GM18507 (cell line): ENCODE measurements at regions not wholly inside any gene's neighbourhood (a gene's known extent, or its start where the extent isn't known, plus 50 kb on each side); places are given as distances from the start of the nearest gene placed in this dataset.

Source experiments
- DNase-seq: peaks from one replicate; pipeline ENCODE4 v3.0.0; 2011; ENCODE audit warnings: low read depth; ENCODE audit not compliant: insufficient read length; ENCODE audit errors: extremely low spot score
- FAIRE-seq: peaks from 2 replicates; lab custom pipeline; 2011; peaks lifted over from hg19 to GRCh38; lab: Jason Lieb, UNC

DNA sequence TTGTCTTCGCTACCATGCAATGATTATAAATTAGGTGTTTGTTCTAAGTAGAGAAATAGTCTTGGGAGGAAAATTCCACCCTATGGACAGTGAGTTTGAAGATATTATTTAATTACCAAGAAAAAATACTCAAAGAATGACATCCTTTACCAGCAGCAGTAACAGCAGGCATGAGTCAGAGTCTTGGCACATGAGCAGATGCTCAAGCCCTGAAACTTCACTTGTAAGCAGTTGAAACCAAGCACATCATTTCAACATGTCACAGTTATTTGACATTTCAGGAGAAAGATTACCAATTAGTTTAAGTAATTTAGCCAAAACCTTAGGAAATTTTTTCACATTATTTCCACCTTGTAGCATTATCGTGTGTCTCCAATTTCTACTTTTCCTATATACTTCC, 99.2 kb downstream of the C12orf50 start:
- DNase-seq (no peak), FAIRE-seq (no peak)

DNA sequence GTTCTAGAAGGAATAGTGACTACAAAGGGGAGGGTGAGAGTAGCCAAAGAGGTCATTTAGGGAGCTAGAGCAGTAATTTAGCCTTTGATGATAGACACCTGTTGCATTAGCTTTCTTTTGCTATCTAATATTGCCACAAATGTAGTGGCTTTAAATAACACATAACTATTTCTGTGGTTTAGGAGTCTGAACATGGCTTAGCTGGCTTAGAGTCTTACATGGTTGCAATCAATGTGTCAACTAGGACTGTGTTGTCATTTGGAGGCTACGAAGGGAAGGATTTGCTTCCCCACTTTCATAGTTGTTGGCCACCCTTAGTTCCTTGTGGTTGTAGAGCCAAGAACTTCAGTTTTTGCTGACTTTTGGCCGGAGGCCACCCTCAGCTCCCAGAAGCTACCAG, 99.9 kb downstream of the C12orf50 start:
- DNase-seq (no peak), FAIRE-seq (no peak)

DNA sequence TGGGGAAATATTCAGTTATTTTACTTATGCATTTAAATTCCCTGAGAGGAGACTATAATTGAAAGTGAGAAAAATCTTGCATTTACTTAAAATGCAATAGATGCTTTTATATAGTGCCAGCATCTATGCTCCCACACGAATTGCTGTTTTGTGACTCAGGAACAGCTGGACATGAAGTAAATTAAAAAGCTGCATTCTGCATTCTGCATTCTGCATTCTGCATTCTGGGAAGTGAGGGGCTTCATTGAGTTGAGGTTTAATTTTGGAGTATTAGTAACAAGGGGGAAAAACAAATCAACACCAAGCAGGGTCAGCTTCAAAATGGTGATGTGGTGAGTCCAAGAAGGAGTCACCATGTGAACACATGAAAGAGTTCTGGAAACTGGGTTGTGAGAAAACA, 101.2 kb downstream of the C12orf50 start:
- no peak for DNase-seq
- FAIRE-seq: no peak

DNA sequence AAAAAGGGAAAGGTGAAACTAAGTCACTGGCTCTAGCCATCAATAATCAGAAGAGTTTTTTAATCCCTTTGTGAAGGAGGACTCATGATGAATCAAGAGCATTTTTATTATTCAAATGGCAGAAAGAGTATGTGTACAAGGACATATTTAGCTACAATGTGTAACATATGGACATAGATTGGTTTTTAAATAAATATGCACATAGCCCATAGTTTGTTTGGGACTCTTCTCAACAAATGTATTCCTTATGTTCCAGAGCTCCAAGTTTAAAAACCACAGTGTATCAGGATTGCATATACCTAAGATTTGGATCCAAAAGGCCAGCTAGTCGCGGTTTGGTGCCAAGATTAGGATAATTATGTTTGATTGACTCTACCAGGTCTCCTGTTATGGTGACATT, 104.2 kb downstream of the C12orf50 start:
- DNase-seq: no peak
- FAIRE-seq: no peak

DNA sequence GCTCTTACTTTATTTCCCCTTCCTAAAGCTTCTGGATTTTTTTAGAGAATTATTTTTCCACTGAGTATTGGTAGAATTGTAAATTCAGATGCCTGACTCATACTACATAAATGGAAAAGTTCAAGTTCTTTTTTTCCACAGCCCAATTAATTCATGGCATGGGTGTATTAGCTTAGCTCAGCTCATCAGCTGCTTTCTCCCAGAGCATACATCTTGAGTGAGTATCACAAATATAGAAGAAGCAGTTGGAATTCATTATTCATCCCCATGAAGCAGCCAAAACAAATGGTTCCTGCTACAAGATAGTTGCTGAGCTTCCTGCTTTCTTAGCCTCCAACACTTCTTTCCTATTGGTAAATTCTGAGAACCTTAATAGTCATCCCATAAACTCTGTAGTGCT, 105.1 kb downstream of the C12orf50 start:
- DNase-seq: no peak
- no peak for FAIRE-seq

DNA sequence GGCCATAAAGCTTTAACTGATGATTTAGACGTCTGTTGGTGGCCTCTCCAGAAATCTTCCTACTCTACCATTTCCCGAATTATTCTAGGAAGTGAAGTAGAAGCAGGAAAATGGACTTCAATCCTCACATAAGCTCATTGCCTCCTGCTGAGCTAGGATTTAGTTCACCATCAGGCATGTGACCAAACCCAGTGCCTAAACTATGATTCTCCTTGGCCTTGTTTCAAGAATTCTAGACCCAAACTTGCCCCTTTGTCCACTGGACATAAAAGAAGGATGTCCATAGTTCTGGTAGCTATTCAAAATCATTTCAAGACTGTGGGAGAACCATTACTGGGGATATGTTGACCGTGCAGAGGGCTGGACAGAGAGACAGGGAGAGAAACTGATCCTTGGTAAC, 105.8 kb downstream of the C12orf50 start:
- DNase-seq (no peak), FAIRE-seq (no peak)

DNA sequence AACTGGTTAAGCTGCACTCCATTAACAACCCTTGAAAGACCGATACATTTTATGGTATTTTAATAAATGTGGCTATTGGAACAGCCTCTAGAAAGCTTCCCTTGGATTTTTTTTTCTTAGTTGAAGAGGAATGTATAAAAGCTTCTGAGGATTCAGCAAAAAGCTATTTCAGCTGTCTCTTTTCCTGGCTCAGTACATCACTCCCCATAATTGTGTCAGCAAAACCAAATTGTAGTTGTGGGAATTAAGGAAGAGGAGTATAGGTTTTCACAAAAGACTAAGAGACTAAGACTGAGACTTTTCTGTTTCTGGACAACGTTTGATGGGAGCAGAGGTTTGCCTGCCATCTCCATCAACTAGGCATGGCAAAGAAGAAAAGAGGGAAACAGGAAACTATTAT, 106.5 kb downstream of the C12orf50 start:
- DNase-seq (no peak), FAIRE-seq (no peak)

DNA sequence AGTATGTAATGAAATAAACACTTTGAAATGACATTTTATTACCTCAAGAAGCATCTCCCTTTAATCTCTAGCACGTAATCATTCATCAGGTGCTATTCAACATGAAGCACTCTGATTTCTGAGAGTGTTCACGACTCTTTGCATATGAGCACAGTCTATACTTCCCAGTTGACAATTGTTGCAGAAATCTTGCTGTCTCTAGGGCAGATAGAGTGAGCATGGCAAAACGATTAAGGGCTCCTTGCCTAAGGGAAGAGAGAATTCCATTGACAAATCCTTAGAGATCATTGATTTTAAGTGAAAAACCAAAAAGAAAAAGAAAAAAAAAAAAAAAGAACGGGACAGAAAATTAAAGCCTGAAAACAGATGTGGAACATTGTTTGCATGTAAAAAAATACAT, 107.6 kb downstream of the C12orf50 start:
- FAIRE-seq: no peak

DNA sequence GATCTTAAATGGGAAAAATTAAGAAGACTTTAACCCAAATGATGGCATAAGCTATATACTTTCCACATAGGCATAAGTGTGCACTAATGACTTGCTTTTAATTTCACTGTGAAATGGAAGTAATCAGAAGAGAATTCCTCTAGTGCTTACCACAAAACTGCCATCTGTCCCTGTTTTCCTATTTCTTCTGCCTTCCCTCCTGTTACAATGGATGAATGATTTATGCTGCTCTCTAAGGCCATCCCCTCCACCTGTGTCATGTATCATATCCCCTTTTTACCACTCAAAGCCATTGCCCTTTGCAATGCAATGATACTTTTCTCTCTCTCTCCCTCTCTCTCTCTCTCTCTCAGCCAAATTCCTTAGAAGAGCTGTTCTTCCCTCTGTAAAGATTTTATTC, 109.1 kb downstream of the C12orf50 start:
- no peak for FAIRE-seq
- DNase-seq: no peak

More for the DNA sequence above, 107.6 kb downstream of the C12orf50 start:
- DNase-seq: no peak

DNA sequence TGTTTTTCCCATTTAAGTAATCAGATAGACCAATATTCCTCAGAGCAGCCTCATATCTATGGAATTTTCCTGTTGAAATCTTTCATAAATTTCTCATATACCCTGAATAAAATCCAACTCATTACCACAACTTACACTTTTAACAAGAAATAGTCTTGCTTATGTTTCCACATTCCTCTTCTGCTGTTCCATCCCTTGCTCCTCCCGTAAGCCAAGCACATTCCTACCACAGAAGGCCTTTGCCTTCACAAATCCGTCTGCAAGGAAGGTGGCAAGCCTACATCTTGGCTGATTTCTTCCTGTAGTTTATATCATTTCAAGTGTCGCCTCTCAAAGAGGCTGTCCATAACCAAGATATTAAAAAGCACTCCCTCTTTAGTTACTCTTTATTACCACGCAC, 127.7 kb downstream of the C12orf50 start:
- FAIRE-seq: no peak
- DNase-seq: no peak

DNA sequence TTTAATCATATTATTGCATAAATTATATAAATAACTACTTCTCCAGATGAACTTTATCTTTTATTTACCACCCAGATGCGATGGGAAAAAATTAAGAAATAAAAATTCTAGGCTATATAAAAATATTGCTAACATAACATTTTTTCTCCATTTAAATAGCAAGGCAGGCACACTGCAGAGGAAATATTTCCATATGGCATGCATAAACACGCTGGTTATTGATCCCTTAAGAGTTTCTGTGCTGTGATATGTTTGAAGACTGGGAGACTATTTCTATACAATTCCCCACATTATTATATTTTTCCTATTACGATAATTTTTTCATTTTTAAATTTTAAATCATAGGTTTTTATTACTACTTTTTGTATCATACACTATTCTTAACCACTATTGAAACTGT, 131.5 kb downstream of the C12orf50 start:
- no peak for FAIRE-seq
- no peak for DNase-seq

DNA sequence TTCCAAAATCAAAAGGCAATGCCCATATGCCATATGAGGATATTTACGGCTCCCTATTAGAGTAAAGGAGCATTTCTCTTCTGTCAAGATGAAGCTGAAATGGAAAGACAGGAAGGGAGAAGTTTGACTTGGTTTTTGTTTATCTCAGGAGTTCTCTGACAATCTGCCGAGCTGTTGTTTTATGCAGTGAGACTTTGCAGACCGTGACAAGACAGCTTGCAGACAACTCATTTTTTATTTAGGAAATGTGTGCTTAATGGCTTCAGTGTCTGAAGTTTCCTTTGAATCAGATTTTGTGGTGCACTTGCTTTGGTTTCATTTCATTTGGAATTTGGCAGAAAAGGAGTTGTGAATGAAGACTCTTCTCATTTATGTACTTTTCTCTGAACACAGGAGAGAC, 145.4 kb downstream of the C12orf50 start:
- DNase-seq (no peak), FAIRE-seq (no peak)

DNA sequence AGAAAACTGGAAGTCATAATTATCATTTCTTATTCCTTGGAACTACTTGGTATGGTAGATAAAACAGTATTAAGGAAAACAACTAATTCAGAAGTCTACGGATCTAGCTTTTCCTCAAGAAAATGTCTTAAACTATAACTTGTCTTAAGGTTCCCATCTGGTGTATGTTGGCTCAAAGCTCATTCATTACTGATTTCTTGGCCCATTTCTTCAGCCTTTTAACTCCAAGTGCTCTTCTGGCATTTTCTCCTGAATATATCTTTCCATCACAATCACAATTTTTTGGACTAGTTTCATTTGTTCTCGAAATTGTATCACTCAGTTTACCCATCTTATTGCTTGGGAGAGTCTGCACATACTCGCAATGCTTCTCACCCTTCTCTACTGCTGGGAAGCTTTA, 150.1 kb downstream of the C12orf50 start:
- FAIRE-seq (no peak), DNase-seq (no peak)

DNA sequence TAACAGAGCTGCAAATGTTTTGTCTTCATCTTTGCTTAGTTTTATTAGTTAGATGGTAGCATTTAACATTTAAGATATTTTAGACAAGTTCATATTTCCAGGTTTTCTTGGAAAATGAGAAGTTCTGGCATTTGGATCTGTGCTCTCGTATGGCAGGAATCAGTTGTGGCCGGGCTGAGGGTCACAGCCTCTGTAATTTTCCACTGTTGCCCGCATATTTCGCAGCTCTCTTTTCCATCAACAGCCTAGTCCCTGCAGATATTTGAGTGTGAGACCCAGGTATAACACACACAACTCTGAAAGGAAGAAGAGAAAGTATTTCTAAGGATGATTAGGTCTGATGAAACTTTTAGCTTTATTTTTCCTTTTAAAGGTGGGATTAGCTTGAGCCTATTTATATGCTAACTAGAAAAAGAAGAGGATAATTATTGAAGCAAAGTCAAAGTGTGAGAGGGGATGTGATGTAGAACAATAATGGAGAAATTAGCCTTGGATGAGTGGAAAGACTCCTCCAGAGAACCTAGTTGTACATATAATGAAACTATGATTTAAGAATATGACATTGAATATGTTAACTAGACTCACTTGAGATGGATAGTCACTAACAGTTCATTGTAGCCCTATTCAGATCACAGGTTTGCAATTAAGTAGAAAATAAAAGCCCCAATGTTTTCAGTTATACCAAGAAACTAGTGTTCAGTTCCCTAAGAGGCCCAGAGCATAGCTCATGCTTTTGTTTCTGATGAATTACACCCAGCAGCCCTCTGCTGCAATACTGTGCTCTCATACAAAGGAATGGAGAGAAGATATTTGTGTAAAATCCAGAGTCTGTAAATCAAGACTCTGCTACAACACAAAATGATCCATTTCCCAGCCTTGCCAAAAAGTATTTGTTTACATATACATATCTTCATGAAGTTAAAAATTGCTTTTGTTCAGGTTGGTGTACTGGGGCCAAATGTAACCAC, 158.4 kb downstream of the C12orf50 start:
- no peak for DNase-seq
- FAIRE-seq: no peak

DNA sequence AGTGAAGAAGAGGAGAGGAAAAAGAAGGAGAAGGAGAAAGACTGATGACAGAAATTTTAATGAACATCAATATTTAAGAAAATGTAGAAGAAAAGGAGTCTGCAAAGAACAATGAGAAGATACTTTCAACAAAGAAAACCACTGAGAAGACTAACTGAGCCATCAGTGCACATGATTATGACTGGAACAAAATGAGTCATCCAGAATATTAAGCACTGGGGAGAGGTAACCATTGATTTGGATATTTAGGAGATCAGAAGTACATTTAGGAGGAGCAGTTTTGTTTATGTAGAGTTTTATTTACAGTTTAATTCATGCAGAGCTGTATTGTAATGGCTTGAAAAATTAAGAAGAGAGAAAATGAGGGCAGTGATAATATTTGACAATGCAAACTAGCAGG, 159.1 kb downstream of the C12orf50 start:
- DNase-seq (no peak), FAIRE-seq (no peak)

DNA sequence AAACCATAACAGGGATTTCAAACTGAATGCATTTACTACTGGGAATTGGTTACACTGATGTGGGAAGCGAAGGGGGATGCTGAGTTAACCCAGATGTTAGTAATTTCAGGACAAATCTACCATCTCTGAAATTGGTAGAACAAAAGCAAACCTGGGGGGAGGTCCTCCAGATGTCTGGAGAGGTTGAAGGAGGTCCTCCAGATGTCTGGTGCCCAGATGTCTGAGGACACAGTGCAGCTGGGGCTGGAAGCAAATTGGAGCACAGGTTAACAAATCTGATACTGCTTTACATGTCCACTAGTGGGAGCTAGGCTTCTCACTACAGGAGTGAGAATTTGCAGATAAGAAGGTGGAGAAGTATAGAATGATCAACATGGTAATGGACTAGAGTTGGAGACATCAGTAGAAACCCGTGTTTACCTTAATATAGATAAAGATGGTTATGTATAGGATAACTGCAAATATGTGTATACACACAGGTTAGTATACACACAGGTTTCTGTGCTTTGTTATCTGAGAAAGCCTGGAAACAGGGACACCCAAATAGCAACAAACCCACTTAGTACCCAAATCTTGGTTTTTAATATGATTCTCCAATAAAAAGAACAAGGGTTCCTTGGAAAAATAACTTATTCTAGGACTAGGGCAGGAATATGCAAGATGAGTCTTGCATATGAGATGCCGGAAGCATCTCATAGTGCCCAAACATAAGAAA, 162.5 kb downstream of the C12orf50 start:
- FAIRE-seq (no peak), DNase-seq (no peak)

DNA sequence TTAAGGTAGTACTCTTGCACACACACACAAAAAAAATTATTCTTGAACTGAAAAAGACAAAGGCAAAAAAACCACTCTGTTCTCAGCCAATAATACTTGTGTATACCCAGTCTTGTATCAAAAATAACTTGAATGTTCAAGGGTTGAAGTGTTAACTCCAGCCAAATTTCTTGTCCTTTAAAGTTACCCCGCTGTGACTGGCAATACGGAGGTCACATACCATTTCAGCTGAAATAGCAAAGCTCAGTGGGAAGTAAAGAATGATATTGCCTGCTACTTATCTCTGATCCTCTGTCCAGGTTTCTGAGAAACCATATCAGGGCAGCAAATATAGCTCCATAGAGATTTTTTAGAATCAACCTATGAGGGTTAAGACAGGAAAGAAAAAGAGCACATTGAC, 167.4 kb downstream of the C12orf50 start:
- FAIRE-seq (no peak), DNase-seq (no peak)

DNA sequence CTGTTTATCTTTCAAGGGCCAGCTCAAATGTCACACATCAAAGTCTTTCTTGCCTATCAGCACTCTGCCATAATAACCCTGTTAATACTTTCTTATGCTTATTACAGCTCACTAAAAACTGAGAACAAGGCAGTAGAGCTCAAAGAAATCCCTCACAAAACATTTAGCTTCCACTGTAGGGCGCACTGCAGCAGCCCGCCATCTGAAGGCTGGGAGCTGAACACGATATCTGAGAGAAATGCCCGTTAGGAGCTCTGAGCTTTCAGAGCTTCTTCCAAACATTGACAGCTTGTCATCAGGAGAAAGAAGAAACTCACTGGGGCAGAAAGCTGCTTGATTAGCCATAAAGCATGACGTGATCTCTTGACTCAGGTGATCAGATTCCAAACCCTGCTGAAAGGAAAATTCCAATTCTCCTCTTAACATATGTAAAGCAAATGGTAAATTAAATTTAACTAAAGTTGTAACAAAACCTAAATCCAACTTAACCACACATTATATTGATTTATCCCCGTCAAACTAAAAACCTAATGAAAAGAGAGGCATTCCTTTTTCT, 175.7 kb downstream of the C12orf50 start:
- FAIRE-seq: no peak

DNA sequence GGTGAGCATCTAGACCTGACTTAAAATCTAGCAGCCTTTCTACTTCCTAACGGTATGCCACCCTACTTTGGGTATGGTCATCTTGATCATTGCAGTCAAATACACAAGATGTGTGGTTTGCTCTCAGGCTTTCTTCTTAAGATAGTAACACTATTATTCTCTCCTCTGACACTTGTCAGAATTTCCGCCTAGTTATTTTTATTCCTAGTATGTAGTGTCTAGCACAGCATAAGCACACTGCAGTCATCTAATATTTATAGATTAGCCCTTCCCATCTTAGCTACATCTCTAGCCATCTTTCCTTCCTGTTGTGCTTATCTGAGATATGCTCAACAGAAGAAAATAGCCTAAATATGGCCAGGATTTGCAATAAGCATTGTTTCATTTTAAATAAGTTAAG, 180.1 kb downstream of the C12orf50 start:
- DNase-seq (no peak), FAIRE-seq (no peak)

More for the DNA sequence above, 175.7 kb downstream of the C12orf50 start:
- no peak for DNase-seq

DNA sequence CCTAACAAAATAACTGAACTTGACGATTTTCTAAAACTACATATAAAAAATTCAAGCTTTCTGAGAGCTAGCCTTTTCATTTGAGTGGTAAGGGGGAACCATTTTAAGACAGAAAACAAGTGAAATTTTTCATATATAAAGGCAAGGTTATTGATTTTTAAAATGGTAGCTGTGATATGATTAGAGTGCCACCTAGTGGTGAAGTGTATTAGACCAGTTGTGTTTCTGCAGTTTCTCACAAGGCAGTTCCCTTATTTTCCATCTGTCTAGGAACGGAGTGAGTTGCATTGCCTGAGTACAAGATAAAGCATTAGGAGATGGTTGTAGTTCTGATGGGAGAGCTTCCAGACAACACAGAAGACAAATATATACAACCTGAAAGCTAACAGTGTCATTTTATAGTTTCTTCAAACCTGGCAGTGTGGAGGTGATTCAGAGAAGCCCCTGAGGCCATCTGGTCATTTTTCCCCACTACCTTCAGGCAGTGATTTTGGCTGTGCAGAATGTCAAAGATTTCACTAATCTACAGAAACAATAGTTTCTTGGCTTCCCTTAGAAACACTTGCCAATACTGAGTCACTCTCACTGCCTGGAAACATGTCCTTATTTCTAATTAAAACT, 180.8 kb downstream of the C12orf50 start:
- DNase-seq: no peak
- peak; percentile 74 for FAIRE-seq
